Trophoblast cell (in vitro differentiated cells and primary cell): ENCODE measurements at regions not wholly inside any gene's neighbourhood (a gene's known extent, or its start where the extent isn't known, plus 50 kb on each side); places are given as distances from the start of the nearest gene placed in this dataset.

Source experiments
- DNase-seq, 2 donors: peaks; one replicate each; pipeline ENCODE4 v3.0.0-alpha.2; 2016
- H2AFZ ChIP-seq: 2 replicates; pipeline ENCODE4 v1.6.1; 2013; ENCODE audit warnings: low read length, moderate library complexity, mild to moderate bottlenecking; ENCODE audit not compliant: insufficient read depth, poor library complexity
- H2AK5ac ChIP-seq: 2 replicates; pipeline ENCODE4 v1.6.1; 2013; ENCODE audit warnings: mild to moderate bottlenecking, low read length
- H2BK120ac ChIP-seq: 2 replicates; pipeline ENCODE4 v1.6.1; 2013; ENCODE audit warnings: low read length, mild to moderate bottlenecking, moderate library complexity; ENCODE audit not compliant: insufficient read depth, poor library complexity
- H2BK12ac ChIP-seq: 2 replicates; pipeline ENCODE4 v1.6.1; 2013; ENCODE audit warnings: mild to moderate bottlenecking, low read length, moderate library complexity
- H2BK5ac ChIP-seq: 2 replicates; pipeline ENCODE4 v1.6.1; 2013; ENCODE audit warnings: low read length, low read depth, moderate library complexity, mild to moderate bottlenecking; ENCODE audit not compliant: poor library complexity
- H3K14ac ChIP-seq: 2 replicates; pipeline ENCODE4 v1.6.1; 2013; ENCODE audit warnings: mild to moderate bottlenecking, low read length
- H3K18ac ChIP-seq: 2 replicates; pipeline ENCODE4 v1.6.1; 2013; ENCODE audit warnings: mild to moderate bottlenecking, low read length
- H3K23ac ChIP-seq: 2 replicates; pipeline ENCODE4 v1.6.1; 2013; ENCODE audit warnings: low read length
- H3K27ac ChIP-seq: 2 replicates; pipeline ENCODE4 v1.5.1; 2013; ENCODE audit warnings: low read depth, mild to moderate bottlenecking, inconsistent platforms, low read length, moderate library complexity
- H3K27me3 ChIP-seq: 2 replicates; pipeline ENCODE4 v1.6.1; 2013; ENCODE audit warnings: inconsistent platforms, mild to moderate bottlenecking, low read length, moderate library complexity; ENCODE audit not compliant: insufficient read depth
- H3K36me3 ChIP-seq, 2 experiments: 1 replicate in 1 of 2; 2 replicates in 1 of 2; pipeline ENCODE4 v1.6.1; 2013; ENCODE audit warnings: low read length in 2 of 2, mild to moderate bottlenecking in 2 of 2, moderate library complexity in 1 of 2; ENCODE audit not compliant: insufficient read depth in 2 of 2, control insufficient read depth in 1 of 2
- H3K4ac ChIP-seq: 2 replicates; pipeline ENCODE4 v1.6.1; 2013; ENCODE audit warnings: low read depth, mild to moderate bottlenecking, low read length, moderate library complexity
- H3K4me1 ChIP-seq, 2 experiments: 1 replicate in 1 of 2; 2 replicates in 1 of 2; pipeline ENCODE4 v1.6.1; 2013; ENCODE audit warnings: low read length in 2 of 2, mild to moderate bottlenecking in 2 of 2, moderate library complexity in 1 of 2; ENCODE audit not compliant: insufficient read depth in 2 of 2, control insufficient read depth in 1 of 2
- H3K4me2 ChIP-seq: 2 replicates; pipeline ENCODE4 v1.6.1; 2013; ENCODE audit warnings: inconsistent platforms, mild to moderate bottlenecking, low read length, moderate library complexity
- H3K4me3 ChIP-seq: 2 replicates; pipeline ENCODE4 v1.5.1; 2013; ENCODE audit warnings: mild to moderate bottlenecking, low read depth, low read length, inconsistent platforms
- H3K79me1 ChIP-seq: one replicate; pipeline ENCODE4 v1.6.1; 2013; ENCODE audit warnings: low read length
- H3K79me2 ChIP-seq: 2 replicates; pipeline ENCODE4 v1.6.1; 2013; ENCODE audit warnings: low read length, mild to moderate bottlenecking; ENCODE audit not compliant: control insufficient read depth, insufficient read depth, poor library complexity
- H3K9ac ChIP-seq: 2 replicates; pipeline ENCODE4 v1.6.1; 2013; ENCODE audit warnings: mild to moderate bottlenecking, low read length
- H3K9me3 ChIP-seq: 2 replicates; pipeline ENCODE4 v1.6.1; 2013; ENCODE audit warnings: low read depth, mild to moderate bottlenecking, control low read depth, inconsistent platforms, low read length; ENCODE audit not compliant: insufficient read depth
- H4K12ac ChIP-seq: 2 replicates; pipeline ENCODE4 v1.6.1; 2013; ENCODE audit warnings: low read depth, mild to moderate bottlenecking, low read length, moderate library complexity
- H4K8ac ChIP-seq: 2 replicates; pipeline ENCODE4 v1.6.1; 2013; ENCODE audit warnings: low read depth, mild to moderate bottlenecking, low read length, moderate library complexity
- H4K91ac ChIP-seq: one replicate; pipeline ENCODE4 v1.6.1; 2013; ENCODE audit warnings: low read depth, mild to moderate bottlenecking, low read length, moderate library complexity
- WGBS: extraction: QIAGEN DNeasy Blood & Tissue Kit; methylation state at CpG from one replicate; pipeline ENCODE4 v1.1.7; 2013; ENCODE audit warnings: missing lambda C conversion rate; ENCODE audit not compliant: insufficient read length, insufficient coverage; ENCODE audit errors: extremely low coverage; 5-methylcytosine and 5-hydroxymethylcytosine counted together

- no peak overlapping the region for H3K4me3 ChIP-seq
Measured at GRCh38 chr18:78562531-78562961, 417.1 kb upstream of the SALL3 start.

GRCh38 chr18:78563110-78563509, 416.5 kb upstream of the SALL3 start:
- H3K27me3 ChIP-seq: no peaks in the 10 kb centered on the region
- H3K79me1 ChIP-seq: no peaks in the 10 kb centered on the region
- no peak overlapping the region for H3K23ac ChIP-seq
- H3K18ac ChIP-seq: no peak overlapping the region
- no peak overlapping the region for H3K27ac ChIP-seq
- no peak overlapping the region for H2BK5ac ChIP-seq
- no peak overlapping the region for H2BK120ac ChIP-seq
- WGBS: no CpG with 5 or more reads among the region's 15 CpGs
- H3K9ac ChIP-seq: no peak overlapping the region
- no peak overlapping the region for H2AFZ ChIP-seq
- H3K4me2 ChIP-seq: no peak overlapping the region
- no peak overlapping the region for H2BK12ac ChIP-seq
- DNase-seq: no peak
- H3K4me1 ChIP-seq: no peaks in the 10 kb centered on the region
- H4K12ac ChIP-seq: no peak overlapping the region
- H3K4ac ChIP-seq: no peak overlapping the region
- no peaks in the 10 kb centered on the region for H3K36me3 ChIP-seq
- H4K8ac ChIP-seq: no peak overlapping the region
- no peak overlapping the region for H4K91ac ChIP-seq
- H3K79me2 ChIP-seq: no peaks in the 10 kb centered on the region
- H2AK5ac ChIP-seq: no peak overlapping the region
- peaks cover 12% of the 10 kb centered on the region for H3K9me3 ChIP-seq
- no peak overlapping the region for H3K4me3 ChIP-seq
- H3K14ac ChIP-seq: no peak overlapping the region

More at GRCh38 chr18:78562531-78562961, 417.1 kb upstream of the SALL3 start:
- Histone ChIP-seq H3K4me2 (no peak overlapping the region), H3K27ac (no peak overlapping the region), H3K9ac (no peak overlapping the region), H3K23ac (no peak overlapping the region), H3K79me1 (no peaks in the 10 kb centered on the region), H3K36me3 (no peaks in the 10 kb centered on the region), H3K14ac (no peak overlapping the region), H3K4ac (no peak overlapping the region), H3K18ac (no peak overlapping the region), H2AK5ac (no peak overlapping the region), H3K9me3 (peaks cover 13% of the 10 kb centered on the region), H4K91ac (no peak overlapping the region), H2AFZ (no peak overlapping the region), H4K8ac (no peak overlapping the region), H4K12ac (no peak overlapping the region), H2BK120ac (no peak overlapping the region), H3K4me1 (no peaks in the 10 kb centered on the region), H3K79me2 (no peaks in the 10 kb centered on the region), H3K27me3 (no peaks in the 10 kb centered on the region), H2BK12ac (no peak overlapping the region), H2BK5ac (no peak overlapping the region)
- WGBS: no CpG with 5 or more reads among the region's 35 CpGs
- DNase-seq: no peak

- WGBS: no CpG with 5 or more reads among the region's 7 CpGs
- no peaks in the 10 kb centered on the region for H3K4me1 ChIP-seq
Measured at GRCh38 chr18:78564030-78564429, 415.6 kb upstream of the SALL3 start.

GRCh38 chr18:78564518-78564917, 415.1 kb upstream of the SALL3 start:
- no peak for DNase-seq
- no peaks in the 10 kb centered on the region for H3K36me3 ChIP-seq
- H4K91ac ChIP-seq: no peak overlapping the region
- no peak overlapping the region for H2BK120ac ChIP-seq
- H3K9me3 ChIP-seq: peaks cover 7% of the 10 kb centered on the region
- no peaks in the 10 kb centered on the region for H3K4me1 ChIP-seq
- H2BK5ac ChIP-seq: no peak overlapping the region
- no CpG with 5 or more reads among the region's 14 CpGs for WGBS
- H3K79me2 ChIP-seq: no peaks in the 10 kb centered on the region
- no peak overlapping the region for H3K27ac ChIP-seq
- H3K14ac ChIP-seq: no peak overlapping the region
- no peak overlapping the region for H3K4me2 ChIP-seq
- H4K12ac ChIP-seq: no peak overlapping the region
- H3K79me1 ChIP-seq: no peaks in the 10 kb centered on the region
- no peak overlapping the region for H3K18ac ChIP-seq
- no peak overlapping the region for H3K4me3 ChIP-seq
- no peaks in the 10 kb centered on the region for H3K27me3 ChIP-seq
- no peak overlapping the region for H2AFZ ChIP-seq
- H3K23ac ChIP-seq: no peak overlapping the region
- H2BK12ac ChIP-seq: no peak overlapping the region
- no peak overlapping the region for H4K8ac ChIP-seq
- no peak overlapping the region for H3K9ac ChIP-seq
- H3K4ac ChIP-seq: no peak overlapping the region
- no peak overlapping the region for H2AK5ac ChIP-seq

More at GRCh38 chr18:78564030-78564429, 415.6 kb upstream of the SALL3 start:
- Histone ChIP-seq H3K4me3 (no peak overlapping the region), H2BK12ac (no peak overlapping the region), H3K23ac (no peak overlapping the region), H4K91ac (no peak overlapping the region), H2AFZ (no peak overlapping the region), H2BK5ac (no peak overlapping the region), H3K79me2 (no peaks in the 10 kb centered on the region), H3K27me3 (no peaks in the 10 kb centered on the region), H3K4ac (no peak overlapping the region), H3K36me3 (no peaks in the 10 kb centered on the region), H2BK120ac (no peak overlapping the region), H3K9ac (no peak overlapping the region), H2AK5ac (no peak overlapping the region), H3K27ac (no peak overlapping the region), H4K8ac (no peak overlapping the region), H3K14ac (no peak overlapping the region), H3K4me2 (no peak overlapping the region), H3K79me1 (no peaks in the 10 kb centered on the region), H3K9me3 (peaks cover 9% of the 10 kb centered on the region), H4K12ac (no peak overlapping the region), H3K18ac (no peak overlapping the region)
- no peak for DNase-seq
